A172 (cell line): ENCODE measurements at regions not wholly inside any gene's neighbourhood (a gene's known extent, or its start where the extent isn't known, plus 50 kb on each side); places are given as distances from the start of the nearest gene placed in this dataset.
A peak's percentile ranks its signal among the peaks of the same experiment; 100 is the strongest.
"Not testable (repeated sequence)": the region's sequence is repeated elsewhere in the genome, so short reads cannot be mapped to it uniquely, and the experiment has no call there.

Experiments used
- DNase-seq: peaks from one replicate; pipeline ENCODE4 v3.0.0-alpha.2; 2015; ENCODE audit warnings: low spot score

- DNase-seq, result no peak
Observed at GRCh38 chr11:82056450-82056849, 677.2 kb downstream of the FAM181B start.

- DNase-seq, result no peak
Observed at GRCh38 chr11:82049199-82049598, 684.5 kb downstream of the FAM181B start.

- DNase-seq, result no peak
Observed at GRCh38 chr11:82047200-82047599, 686.5 kb downstream of the FAM181B start.

GRCh38 chr11:82046778-82047177 lies 686.9 kb downstream of the FAM181B start:
- peak; percentile 15 for DNase-seq

GRCh38 chr11:82045748-82046457 lies 687.8 kb downstream of the FAM181B start:
- DNase-seq, result no peak

GRCh38 chr11:82043316-82043715 lies 690.3 kb downstream of the FAM181B start:
- no peak for DNase-seq

GRCh38 chr11:82041764-82042163 lies 691.9 kb downstream of the FAM181B start:
- no peak for DNase-seq

- DNase-seq, result no peak
Observed at GRCh38 chr11:82038154-82038553, 695.5 kb downstream of the FAM181B start.

GRCh38 chr11:82034527-82034926 lies 699.1 kb downstream of the FAM181B start:
- no peak for DNase-seq

- not testable (repeated sequence) for DNase-seq
Observed at GRCh38 chr11:82027335-82027734, 706.3 kb downstream of the FAM181B start.

GRCh38 chr11:82024760-82025159 lies 708.9 kb downstream of the FAM181B start:
- DNase-seq, result no peak

GRCh38 chr11:82012276-82012675 lies 721.4 kb downstream of the FAM181B start:
- no peak for DNase-seq

- DNase-seq, result no peak
Observed at GRCh38 chr11:82009133-82009532, 724.5 kb downstream of the FAM181B start.

- peak; percentile 21 for DNase-seq
Observed at GRCh38 chr11:82007521-82007920, 726.1 kb downstream of the FAM181B start.

GRCh38 chr11:82004537-82005213 lies 729.0 kb downstream of the FAM181B start:
- peak; percentile 48 for DNase-seq

GRCh38 chr11:82003671-82004515 lies 729.8 kb downstream of the FAM181B start:
- peak; percentile 67 for DNase-seq

GRCh38 chr11:82003024-82003423 lies 730.6 kb downstream of the FAM181B start:
- no peak for DNase-seq

- no peak for DNase-seq
Observed at GRCh38 chr11:81995889-81996288, 737.8 kb downstream of the FAM181B start.

- no peak for DNase-seq
Observed at GRCh38 chr11:81993755-81994154, 739.9 kb downstream of the FAM181B start.

- no peak for DNase-seq
Observed at GRCh38 chr11:81990659-81991443, 742.8 kb downstream of the FAM181B start.

GRCh38 chr11:81989093-81989492 lies 744.6 kb downstream of the FAM181B start:
- peak; percentile 62 for DNase-seq
